Neural cell (in vitro differentiated cells): ENCODE measurements at regions not wholly inside any gene's neighbourhood (a gene's known extent, or its start where the extent isn't known, plus 50 kb on each side); places are given as distances from the start of the nearest gene placed in this dataset.

ENCODE experiments used
- CTCF ChIP-seq: fragments of 450-650 bp; IDR thresholded peaks from 2 replicates; pipeline ENCODE4 v1.5.1; 2014; ENCODE audit warnings: antibody characterized with exemption, mild to moderate bottlenecking, moderate library complexity; ENCODE audit not compliant: poor library complexity, severe bottlenecking
- EP300 ChIP-seq: fragments of 450-650 bp; conservative IDR thresholded peaks from 2 replicates; pipeline ENCODE4 v1.6.1; 2014; ENCODE audit warnings: antibody characterized with exemption, mild to moderate bottlenecking, moderate library complexity; ENCODE audit not compliant: poor library complexity, severe bottlenecking
- MXI1 ChIP-seq: fragments of 450-650 bp; conservative IDR thresholded peaks from 2 replicates; pipeline ENCODE4 v1.6.1; 2014; ENCODE audit warnings: antibody characterized with exemption, mild to moderate bottlenecking; ENCODE audit not compliant: poor library complexity, severe bottlenecking
- TAF1 ChIP-seq: IDR thresholded peaks from 2 replicates; pipeline ENCODE4 v1.6.1; 2012; ENCODE audit warnings: low read depth

- no peak for TF ChIP-seq CTCF
- no peak for TF ChIP-seq EP300
- TF ChIP-seq MXI1: no peak
- TF ChIP-seq TAF1: no peak
Measured at GRCh38 chr5:37902323-37902722, 62.5 kb upstream of the GDNF start.
